T-helper 1 cell (primary cell): ENCODE measurements at regions not wholly inside any gene's neighbourhood (a gene's known extent, or its start where the extent isn't known, plus 50 kb on each side); places are given as distances from the start of the nearest gene placed in this dataset.
"Not testable (repeated sequence)": the region's sequence is repeated elsewhere in the genome, so short reads cannot be mapped to it uniquely, and the experiment has no call there.

Experiments used
- DNase-seq, 5 donors: peaks; one replicate each; pipeline ENCODE4 v3.0.0-alpha.2; 2012 to 2020

DNA sequence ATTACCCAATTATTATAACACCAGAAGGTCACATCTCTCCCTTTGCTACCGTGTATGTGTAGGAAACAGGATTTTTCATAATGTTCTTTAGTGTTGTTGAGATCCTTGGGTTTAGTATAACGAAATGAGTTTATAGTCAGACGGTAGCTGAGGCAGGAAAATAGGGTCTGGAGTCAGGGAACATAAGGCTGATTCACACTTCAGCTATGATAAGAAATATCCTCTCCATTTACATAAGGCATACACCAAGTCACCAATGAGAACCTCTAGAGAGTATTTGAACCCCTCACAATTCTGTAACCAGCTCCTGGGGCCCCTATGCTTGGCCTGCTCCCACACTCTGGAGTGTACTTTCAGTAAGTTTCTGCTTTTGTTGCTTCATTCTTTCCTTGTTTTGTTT is 58.9 kb upstream of the ANKH start:
- DNase-seq: no peak

GRCh38 chr5:14929293-14930065 is 57.9 kb upstream of the ANKH start:
- no peak for DNase-seq

- no peak for DNase-seq
These were observed 57.1 kb upstream of the ANKH start for GRCh38 chr5:14928661-14929060.

DNA sequence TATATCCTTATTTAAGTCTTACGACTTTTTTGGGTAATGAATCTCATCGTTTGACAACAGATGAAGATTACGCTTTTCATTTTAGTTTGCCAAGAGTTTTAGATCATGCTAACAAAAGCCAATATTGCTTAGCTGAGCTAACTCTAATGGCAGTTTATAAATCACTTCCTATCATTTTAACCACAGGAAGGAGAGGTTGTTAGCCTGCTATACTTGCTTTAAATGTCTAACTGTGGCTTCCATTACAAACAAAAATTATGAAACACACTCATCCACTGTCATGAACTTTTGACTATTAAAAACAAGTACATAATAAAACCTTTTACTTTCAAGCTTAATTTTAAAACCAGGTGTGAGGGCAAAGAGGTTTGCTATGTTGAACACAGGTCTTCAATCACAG is 53.7 kb upstream of the ANKH start:
- DNase-seq: peak in 1 of 5 donors; percentile 41

DNA sequence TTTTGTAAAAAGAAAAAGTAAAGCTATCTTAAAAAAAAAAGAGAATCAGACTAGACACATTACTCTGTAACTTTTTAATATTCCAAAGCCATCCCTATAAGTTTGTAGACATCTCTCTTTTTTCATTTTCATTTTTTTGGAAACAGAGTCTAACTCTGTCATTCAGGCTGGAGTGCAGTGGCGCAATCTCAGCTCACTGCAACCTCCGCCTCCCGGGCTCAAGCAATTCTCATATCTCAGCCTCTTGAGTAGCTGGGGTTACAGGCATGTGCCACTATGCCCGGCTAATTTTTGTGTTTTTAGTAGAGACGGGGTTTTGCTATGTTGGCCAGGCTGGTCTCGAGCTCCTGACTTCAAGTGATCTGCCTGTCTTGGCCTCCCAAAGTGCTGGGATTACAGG is 51.4 kb upstream of the ANKH start:
- not testable (repeated sequence) for DNase-seq

- DNase-seq: no peak
These were observed 50.9 kb upstream of the ANKH start for GRCh38 chr5:14922456-14922855.
